Cardiac muscle cell (in vitro differentiated cells and primary cell): ENCODE measurements at regions not wholly inside any gene's neighbourhood (a gene's known extent, or its start where the extent isn't known, plus 50 kb on each side); places are given as distances from the start of the nearest gene placed in this dataset.
"Not testable (repeated sequence)": the region's sequence is repeated elsewhere in the genome, so short reads cannot be mapped to it uniquely, and the experiment has no call there.

ENCODE experiments used
- DNase-seq, 2 donors: peaks; one replicate each; pipeline versions ENCODE4 v3.0.0 to v3.0.0-alpha.2; 2010 to 2017; ENCODE audit warnings: low read depth in 1 of 2, low spot score in 1 of 2
- H3K27ac ChIP-seq: fragments of 200-600 bp; sonication (generic); 2 replicates; pipeline ENCODE4 v1.5.1; 2016
- H3K27me3 ChIP-seq: fragments of 200-600 bp; sonication (generic); 2 replicates; pipeline ENCODE4 v1.6.0; 2016; ENCODE audit warnings: control low read depth
- H3K36me3 ChIP-seq: fragments of 200-600 bp; sonication (generic); 2 replicates; pipeline ENCODE4 v1.5.1; 2016; ENCODE audit warnings: control low read depth
- H3K4me1 ChIP-seq: fragments of 200-600 bp; sonication (generic); 2 replicates; pipeline ENCODE4 v1.8.1; 2017; ENCODE audit warnings: low read depth, mild to moderate bottlenecking, mixed run types
- H3K4me3 ChIP-seq: fragments of 200-600 bp; sonication (generic); 2 replicates; pipeline ENCODE4 v1.5.1; 2016; ENCODE audit warnings: mild to moderate bottlenecking
- H3K9me3 ChIP-seq: fragments of 200-600 bp; sonication (generic); 2 replicates; pipeline ENCODE4 v1.5.1; 2017; ENCODE audit warnings: low read depth, mild to moderate bottlenecking, control low read depth
- TF ChIP-seq, protein P1 (sequence below): IDR thresholded peaks from 2 replicates; pipeline ENCODE4 v1.5.1; 2012; ENCODE audit warnings: low read depth, mild to moderate bottlenecking, low read length

DNA sequence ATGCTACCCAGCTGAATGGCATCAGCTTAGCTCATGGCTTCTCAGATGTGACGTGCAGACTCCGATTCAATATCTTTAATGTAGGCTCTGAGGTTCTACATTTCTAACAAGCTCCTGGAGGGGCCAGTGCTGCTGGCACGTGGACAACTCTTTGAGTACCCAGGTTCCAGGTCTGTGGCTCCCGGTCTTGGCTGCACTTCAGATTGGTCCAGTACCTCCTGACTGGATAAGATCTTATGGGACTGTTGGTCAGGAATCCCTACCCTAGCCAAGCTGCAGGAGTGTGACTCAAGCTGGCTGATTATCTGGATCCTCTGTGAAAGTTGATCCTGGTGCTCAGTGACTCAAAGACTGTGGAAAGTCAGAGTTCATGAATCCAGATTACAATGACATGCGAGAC, 222.1 kb downstream of the ANKRD30B start:
- no peak for DNase-seq
- Histone ChIP-seq H3K27me3 (no peaks in the 10 kb centered on the region), H3K9me3 (no peaks in the 10 kb centered on the region), H3K36me3 (no peaks in the 10 kb centered on the region), H3K27ac (no peak overlapping the region), H3K4me3 (no peak overlapping the region), H3K4me1 (no peaks in the 10 kb centered on the region)
- TF ChIP-seq, protein P1, sequence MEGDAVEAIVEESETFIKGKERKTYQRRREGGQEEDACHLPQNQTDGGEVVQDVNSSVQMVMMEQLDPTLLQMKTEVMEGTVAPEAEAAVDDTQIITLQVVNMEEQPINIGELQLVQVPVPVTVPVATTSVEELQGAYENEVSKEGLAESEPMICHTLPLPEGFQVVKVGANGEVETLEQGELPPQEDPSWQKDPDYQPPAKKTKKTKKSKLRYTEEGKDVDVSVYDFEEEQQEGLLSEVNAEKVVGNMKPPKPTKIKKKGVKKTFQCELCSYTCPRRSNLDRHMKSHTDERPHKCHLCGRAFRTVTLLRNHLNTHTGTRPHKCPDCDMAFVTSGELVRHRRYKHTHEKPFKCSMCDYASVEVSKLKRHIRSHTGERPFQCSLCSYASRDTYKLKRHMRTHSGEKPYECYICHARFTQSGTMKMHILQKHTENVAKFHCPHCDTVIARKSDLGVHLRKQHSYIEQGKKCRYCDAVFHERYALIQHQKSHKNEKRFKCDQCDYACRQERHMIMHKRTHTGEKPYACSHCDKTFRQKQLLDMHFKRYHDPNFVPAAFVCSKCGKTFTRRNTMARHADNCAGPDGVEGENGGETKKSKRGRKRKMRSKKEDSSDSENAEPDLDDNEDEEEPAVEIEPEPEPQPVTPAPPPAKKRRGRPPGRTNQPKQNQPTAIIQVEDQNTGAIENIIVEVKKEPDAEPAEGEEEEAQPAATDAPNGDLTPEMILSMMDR: no peak

DNA sequence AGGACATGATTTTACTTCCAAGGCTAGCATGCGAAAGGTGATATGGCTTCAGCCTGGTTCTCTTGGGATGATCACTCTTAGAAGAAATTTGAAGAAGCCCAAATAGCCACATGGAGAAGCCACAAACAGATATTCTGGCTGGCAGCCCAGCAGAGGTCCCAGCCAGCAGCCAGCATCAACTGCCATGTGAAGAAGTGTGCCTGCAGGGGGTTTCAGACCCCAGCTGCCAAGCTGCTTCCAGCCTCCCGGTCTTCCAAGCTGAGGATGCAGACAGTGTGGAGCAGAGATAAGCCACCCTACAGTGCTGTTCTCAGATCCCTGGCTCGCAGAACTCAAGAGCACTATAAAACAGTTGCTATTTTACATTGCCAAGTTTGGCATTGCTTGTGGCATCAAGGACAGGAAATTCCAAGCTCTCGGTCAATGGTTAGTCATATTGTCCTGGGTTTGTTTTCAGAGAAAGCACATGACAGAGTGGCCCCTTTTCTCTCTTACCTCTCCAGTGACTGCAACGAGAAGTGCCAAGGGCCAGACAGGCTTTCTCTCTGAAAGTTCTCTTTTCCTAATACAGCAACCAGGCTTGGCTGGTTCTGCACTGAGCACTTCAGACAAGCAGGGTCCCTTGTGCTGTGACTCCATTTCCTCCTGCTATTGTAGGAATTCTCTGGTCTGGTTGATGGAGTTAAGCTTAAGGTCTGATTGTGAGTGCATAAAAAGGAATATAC, 223.7 kb downstream of the ANKRD30B start:
- TF ChIP-seq, protein P1: no peak
- H3K36me3 ChIP-seq: no peaks in the 10 kb centered on the region
- H3K4me1 ChIP-seq: no peaks in the 10 kb centered on the region
- H3K27ac ChIP-seq: no peak overlapping the region
- no peak overlapping the region for H3K4me3 ChIP-seq
- DNase-seq: no peak
- no peaks in the 10 kb centered on the region for H3K9me3 ChIP-seq
- H3K27me3 ChIP-seq: no peaks in the 10 kb centered on the region

DNA sequence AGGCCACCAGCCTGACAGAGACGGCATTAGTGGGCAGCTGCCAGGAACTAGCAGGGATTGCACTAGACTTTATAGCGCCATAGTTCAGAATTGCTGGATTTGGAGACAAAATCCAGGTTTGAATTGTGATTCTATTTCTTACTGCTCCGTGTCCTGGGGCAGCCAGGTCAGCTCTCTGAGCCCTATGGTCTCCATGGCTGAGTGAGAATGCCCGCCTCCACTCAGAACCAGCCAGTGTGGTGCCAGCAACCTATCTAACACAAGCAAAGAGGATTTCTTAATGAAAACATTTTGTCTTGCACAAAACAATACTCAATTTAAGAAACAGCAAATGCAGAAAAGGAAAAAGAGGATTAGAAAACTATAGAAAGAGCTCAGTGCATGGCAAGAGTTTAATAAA, 225.4 kb downstream of the ANKRD30B start:
- H3K27me3 ChIP-seq, DNase-seq, H3K4me1 ChIP-seq, H3K27ac ChIP-seq, H3K36me3 ChIP-seq, H3K4me3 ChIP-seq, H3K9me3 ChIP-seq: not testable (repeated sequence)

DNA sequence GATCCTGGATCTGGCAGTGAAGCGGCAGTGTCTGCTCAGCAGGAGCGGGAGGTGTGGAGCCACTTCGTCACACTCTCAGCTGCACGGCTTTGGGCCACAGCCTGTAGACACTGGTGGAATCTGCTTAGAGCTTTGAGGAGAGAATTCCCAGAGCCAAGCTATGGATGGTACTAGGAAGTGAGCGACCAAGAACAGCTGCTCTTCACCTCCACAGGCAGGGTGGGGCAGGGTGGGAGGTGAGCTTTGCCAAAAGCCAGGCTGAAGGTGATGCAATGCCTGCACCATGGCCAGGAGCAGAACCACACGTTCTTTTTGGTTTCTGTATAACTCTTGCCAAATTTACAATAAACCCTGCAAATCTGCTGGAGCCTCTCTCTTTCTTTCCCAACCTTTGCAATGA, 226.1 kb downstream of the ANKRD30B start:
- TF ChIP-seq, protein P1: no peak
- DNase-seq: no peak
- no peaks in the 10 kb centered on the region for H3K36me3 ChIP-seq
- H3K4me1 ChIP-seq: no peaks in the 10 kb centered on the region
- H3K27ac ChIP-seq: no peak overlapping the region
- H3K9me3 ChIP-seq: no peaks in the 10 kb centered on the region
- H3K27me3 ChIP-seq: no peaks in the 10 kb centered on the region
- no peak overlapping the region for H3K4me3 ChIP-seq

DNA sequence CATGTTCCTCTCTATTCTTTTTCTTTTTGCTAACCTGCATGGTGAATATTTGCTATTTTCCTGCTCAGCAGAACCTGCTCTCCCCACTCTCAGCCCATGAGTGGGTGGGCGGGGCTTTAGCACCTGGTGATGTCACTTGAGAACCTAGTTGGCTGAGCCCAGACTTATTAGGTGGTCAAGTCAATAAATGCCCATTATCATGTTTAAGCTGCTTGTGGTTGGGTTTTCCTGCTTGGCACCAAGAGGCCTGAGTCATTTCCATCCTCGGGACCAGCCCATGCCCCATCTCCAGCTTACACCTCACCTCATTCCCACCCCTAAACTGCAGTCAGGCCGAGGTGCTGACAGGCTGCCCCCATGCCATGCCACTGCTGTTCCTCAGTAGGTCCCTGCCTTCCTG, 226.6 kb downstream of the ANKRD30B start:
- no peaks in the 10 kb centered on the region for H3K27me3 ChIP-seq
- no peak overlapping the region for H3K27ac ChIP-seq
- no peak overlapping the region for H3K4me3 ChIP-seq
- H3K36me3 ChIP-seq: no peaks in the 10 kb centered on the region
- no peak for DNase-seq
- no peaks in the 10 kb centered on the region for H3K9me3 ChIP-seq
- no peaks in the 10 kb centered on the region for H3K4me1 ChIP-seq
- TF ChIP-seq, protein P1: no peak

DNA sequence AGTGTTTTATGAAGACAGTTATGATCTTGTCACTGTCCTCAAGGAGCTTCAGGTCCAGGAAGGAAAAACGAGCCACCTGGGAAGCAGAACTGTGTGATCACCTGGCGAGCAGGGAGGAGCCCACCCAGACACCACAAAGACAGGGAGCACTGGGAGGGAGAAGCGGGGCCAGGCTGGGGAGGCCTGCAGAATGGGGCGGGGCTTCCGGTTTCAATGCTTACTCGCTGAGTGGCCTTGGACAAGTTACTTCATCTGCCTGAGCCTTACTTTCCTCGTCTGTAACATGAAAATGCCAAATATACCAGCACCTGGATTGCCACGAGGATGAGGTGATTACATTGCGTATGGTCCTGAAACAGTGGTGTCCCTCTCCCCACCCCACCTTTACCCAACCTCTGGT, 227.5 kb downstream of the ANKRD30B start:
- no peaks in the 10 kb centered on the region for H3K36me3 ChIP-seq
- H3K27ac ChIP-seq: no peak overlapping the region
- H3K27me3 ChIP-seq: no peaks in the 10 kb centered on the region
- H3K4me3 ChIP-seq: no peak overlapping the region
- TF ChIP-seq, protein P1: no peak
- no peak for DNase-seq
- no peaks in the 10 kb centered on the region for H3K9me3 ChIP-seq
- H3K4me1 ChIP-seq: no peaks in the 10 kb centered on the region
